H9 (cell line): ENCODE measurements at regions not wholly inside any gene's neighbourhood (a gene's known extent, or its start where the extent isn't known, plus 50 kb on each side); places are given as distances from the start of the nearest gene placed in this dataset.

ENCODE experiments used
- DNase-seq: peaks from one replicate; pipeline ENCODE4 v3.0.0-alpha.2; 2017
- H2AFZ ChIP-seq: one replicate; pipeline ENCODE4 v1.6.1; 2013; ENCODE audit warnings: mild to moderate bottlenecking, low read length, control low read depth, moderate library complexity
- H2AK5ac ChIP-seq: 2 replicates; pipeline ENCODE4 v1.6.1; 2013; ENCODE audit warnings: low read length, control low read depth, mixed read lengths; ENCODE audit not compliant: insufficient read length
- H2BK120ac ChIP-seq: one replicate; pipeline ENCODE4 v1.6.1; 2013; ENCODE audit warnings: low read depth, mild to moderate bottlenecking, low read length, control low read depth, inconsistent platforms; ENCODE audit not compliant: poor library complexity, severe bottlenecking
- H2BK12ac ChIP-seq: 2 replicates; pipeline ENCODE4 v1.6.1; 2013; ENCODE audit warnings: low read length, control low read depth, mixed read lengths, low read depth; ENCODE audit not compliant: insufficient read length
- H2BK15ac ChIP-seq: 2 replicates; pipeline ENCODE4 v1.6.1; 2013; ENCODE audit warnings: low read depth, low read length, control low read depth
- H2BK20ac ChIP-seq: one replicate; pipeline ENCODE4 v1.6.1; 2013; ENCODE audit warnings: low read depth, mild to moderate bottlenecking, low read length, control low read depth, inconsistent platforms; ENCODE audit not compliant: poor library complexity, severe bottlenecking
- H2BK5ac ChIP-seq: 2 replicates; pipeline ENCODE4 v1.6.1; 2013; ENCODE audit warnings: low read length, control low read depth, mixed read lengths; ENCODE audit not compliant: insufficient read length
- H3K14ac ChIP-seq: 2 replicates; pipeline ENCODE4 v1.6.1; 2013; ENCODE audit warnings: low read length, control low read depth; ENCODE audit not compliant: insufficient read depth
- H3K18ac ChIP-seq: 2 replicates; pipeline ENCODE4 v1.6.1; 2013; ENCODE audit warnings: low read depth, mild to moderate bottlenecking, mixed read lengths, low read length, control low read depth; ENCODE audit not compliant: insufficient read length
- H3K23ac ChIP-seq: 2 replicates; pipeline ENCODE4 v1.6.1; 2013; ENCODE audit warnings: low read length, control low read depth, mixed read lengths, low read depth; ENCODE audit not compliant: insufficient read length
- H3K23me2 ChIP-seq: 2 replicates; pipeline ENCODE4 v1.6.1; 2013; ENCODE audit warnings: low read depth, mild to moderate bottlenecking, mixed read lengths, low read length, control low read depth; ENCODE audit not compliant: insufficient read length, poor library complexity, severe bottlenecking
- H3K27ac ChIP-seq: 2 replicates; pipeline ENCODE4 v1.5.1; 2013; ENCODE audit warnings: low read length, control low read depth, mixed read lengths, low read depth; ENCODE audit not compliant: insufficient read length
- H3K27me3 ChIP-seq: 2 replicates; pipeline ENCODE4 v1.6.1; 2013; ENCODE audit warnings: low read length, control low read depth, inconsistent platforms; ENCODE audit not compliant: insufficient read depth
- H3K4ac ChIP-seq: 2 replicates; pipeline ENCODE4 v1.6.1; 2013; ENCODE audit warnings: low read depth, mild to moderate bottlenecking, control low read depth, inconsistent platforms, low read length, moderate library complexity
- H3K4me1 ChIP-seq: 2 replicates; pipeline ENCODE4 v1.6.1; 2013; ENCODE audit warnings: low read length, control low read depth, inconsistent platforms; ENCODE audit not compliant: insufficient read depth
- H3K4me2 ChIP-seq: 2 replicates; pipeline ENCODE4 v1.6.1; 2013; ENCODE audit warnings: low read length, control low read depth, mixed read lengths; ENCODE audit not compliant: insufficient read length, insufficient read depth
- H3K56ac ChIP-seq: 2 replicates; pipeline ENCODE4 v1.6.1; 2013; ENCODE audit warnings: low read depth, mild to moderate bottlenecking, mixed read lengths, low read length, control low read depth; ENCODE audit not compliant: insufficient read length
- H3K79me1 ChIP-seq: 2 replicates; pipeline ENCODE4 v1.6.1; 2013; ENCODE audit warnings: low read depth, mild to moderate bottlenecking, moderate library complexity, low read length, control low read depth, inconsistent platforms; ENCODE audit not compliant: insufficient read depth, poor library complexity, severe bottlenecking
- H3K79me2 ChIP-seq: 2 replicates; pipeline ENCODE4 v1.6.1; 2013; ENCODE audit warnings: low read length, control low read depth, inconsistent platforms; ENCODE audit not compliant: insufficient read depth
- H3K9ac ChIP-seq: 2 replicates; pipeline ENCODE4 v1.6.1; 2013; ENCODE audit warnings: low read length, control low read depth, mixed read lengths; ENCODE audit not compliant: insufficient read length; ENCODE audit errors: extremely low read depth
- H3K9me3 ChIP-seq: one replicate; pipeline ENCODE4 v1.6.1; 2013; ENCODE audit warnings: low read depth, low read length, inconsistent platforms; ENCODE audit not compliant: control insufficient read depth
- H3T11ph ChIP-seq: one replicate; pipeline ENCODE4 v1.6.1; 2013; ENCODE audit warnings: mild to moderate bottlenecking, low read length, control low read depth, inconsistent platforms
- H4K20me1 ChIP-seq: one replicate; pipeline ENCODE4 v1.6.1; 2013; ENCODE audit not compliant: control insufficient read depth, insufficient read length, insufficient read depth
- H4K5ac ChIP-seq: 2 replicates; pipeline ENCODE4 v1.6.1; 2013; ENCODE audit warnings: low read depth, mild to moderate bottlenecking, mixed read lengths, low read length, control low read depth; ENCODE audit not compliant: insufficient read length
- H4K8ac ChIP-seq: replicated peaks from 2 replicates; pipeline ENCODE4 v1.6.1; 2013; ENCODE audit warnings: low read length, control low read depth, mixed read lengths, low read depth; ENCODE audit not compliant: insufficient read length
- H4K91ac ChIP-seq: 2 replicates; pipeline ENCODE4 v1.6.1; 2013; ENCODE audit warnings: low read depth, mild to moderate bottlenecking, moderate library complexity, mixed read lengths, low read length, control low read depth; ENCODE audit not compliant: insufficient read length
- H3K27ac Mint-ChIP-seq, 3 experiments: 2 replicates in 2 of 3; 3 replicates in 1 of 3; pipeline ENCODE4 v1.8.0; 2020 to 2021; ENCODE audit warnings: mixed read lengths in 3 of 3, mild to moderate bottlenecking in 1 of 3, moderate library complexity in 1 of 3
- H3K27me3 Mint-ChIP-seq: 2 replicates; pipeline ENCODE4 v1.8.0; 2021; ENCODE audit warnings: low read depth, mild to moderate bottlenecking, moderate library complexity, mixed read lengths
- H3K36me3 Mint-ChIP-seq, 3 experiments: 2 replicates in 2 of 3; 3 replicates in 1 of 3; pipeline ENCODE4 v1.8.0; 2020 to 2021; ENCODE audit warnings: low read depth in 3 of 3, mixed read lengths in 3 of 3; ENCODE audit not compliant: insufficient read depth in 1 of 3
- H3K4me1 Mint-ChIP-seq, 2 experiments: 2 replicates each; pipeline ENCODE4 v1.8.0; 2020; ENCODE audit warnings: mixed read lengths in 2 of 2
- H3K4me3 Mint-ChIP-seq, 2 experiments: 2 replicates in 1 of 2; 3 replicates in 1 of 2; pipeline ENCODE4 v1.8.0; 2020 to 2021; ENCODE audit warnings: mild to moderate bottlenecking in 2 of 2, mixed read lengths in 2 of 2, moderate library complexity in 1 of 2
- H3K9me3 Mint-ChIP-seq, 2 experiments: 2 replicates in 1 of 2; 3 replicates in 1 of 2; pipeline ENCODE4 v1.8.0; 2020; ENCODE audit warnings: mild to moderate bottlenecking in 2 of 2, mixed read lengths in 2 of 2, moderate library complexity in 1 of 2
- WGBS: extraction: QIAGEN DNeasy Blood & Tissue Kit; methylation state at CpG from one replicate; pipeline ENCODE4 v1.1.7; 2013; ENCODE audit warnings: missing lambda C conversion rate, low lambda C conversion rate, mixed read lengths; ENCODE audit not compliant: insufficient read length; ENCODE audit errors: extremely low coverage; 5-methylcytosine and 5-hydroxymethylcytosine counted together
- TF ChIP-seq, protein P1 (sequence below): fragments of 200-600 bp; sonication (generic); conservative IDR thresholded peaks from 3 replicates; pipeline ENCODE4 v1.8.0; 2021; ENCODE audit warnings: antibody characterized with exemption, mild to moderate bottlenecking

DNA sequence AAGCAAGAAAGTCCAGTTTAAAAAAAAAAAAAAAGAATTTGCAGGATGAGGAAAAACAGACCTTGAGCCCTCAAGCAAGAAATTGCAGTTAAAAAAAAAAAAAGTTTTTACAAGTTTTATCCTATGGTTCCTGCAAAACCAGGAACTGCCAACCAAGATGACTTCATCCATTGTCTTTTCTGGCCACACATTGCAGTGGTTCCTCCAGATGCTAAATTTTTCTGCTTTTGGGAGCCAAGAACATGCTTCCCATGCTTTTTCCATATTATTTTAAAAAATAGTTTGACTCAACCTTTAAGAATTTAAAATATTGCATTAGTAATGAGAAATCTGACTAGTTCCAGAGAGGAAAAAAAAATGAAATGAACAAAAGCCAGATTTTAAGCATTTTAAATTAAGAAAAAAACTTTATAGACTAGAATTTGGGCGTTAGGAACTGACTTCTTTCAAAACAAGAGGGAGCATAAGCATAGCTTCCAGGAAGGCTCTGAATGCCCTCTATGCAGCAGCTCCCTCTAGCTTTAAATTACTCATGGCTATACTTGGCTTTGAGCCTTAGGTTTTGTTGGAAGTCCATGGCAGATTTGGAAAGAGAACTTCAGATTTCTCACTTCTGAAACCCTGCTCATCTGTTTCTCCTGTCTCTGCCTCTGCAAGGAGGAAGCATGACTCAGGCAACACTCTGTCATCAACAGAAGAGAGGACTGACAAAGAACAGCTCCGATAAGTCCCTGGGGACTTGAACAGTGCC, 124.5 kb downstream of the GPR65 start:
- Histone ChIP-seq H4K8ac (no peak overlapping the region), H3K56ac (no peak overlapping the region), H3K18ac (no peak overlapping the region), H3K4me1 (no peaks in the 10 kb centered on the region), H2AK5ac (no peak overlapping the region), H2AFZ (no peak overlapping the region), H3K23me2 (no peaks in the 10 kb centered on the region), H3K23ac (no peak overlapping the region), H2BK15ac (no peak overlapping the region), H3T11ph (no peak overlapping the region), H3K4ac (no peak overlapping the region), H4K20me1 (no peaks in the 10 kb centered on the region), H3K9ac (no peak overlapping the region), H4K5ac (no peak overlapping the region), H3K79me2 (no peaks in the 10 kb centered on the region), H2BK20ac (no peak overlapping the region), H2BK5ac (no peak overlapping the region), H3K27ac (no peak overlapping the region), H3K14ac (no peak overlapping the region), H2BK12ac (no peak overlapping the region), H3K4me2 (no peak overlapping the region), H3K9me3 (no peaks in the 10 kb centered on the region), H2BK120ac (no peak overlapping the region), H4K91ac (no peak overlapping the region), H3K27me3 (no peaks in the 10 kb centered on the region), H3K79me1 (no peaks in the 10 kb centered on the region)
- no CpG with 5 or more reads among the region's 2 CpGs for WGBS
- no peak for DNase-seq
- Mint-ChIP-seq H3K27ac (no peak overlapping the region), H3K27me3 (no peaks in the 10 kb centered on the region; the same call in none of the 2 replicates), H3K4me1 (no peaks in the 10 kb centered on the region), H3K9me3 (peaks cover 3 to 16% of the 10 kb centered on the region in 2 experiments; a peak in 4 of 5 replicates), H3K4me3 (no peak overlapping the region), H3K36me3 (no peaks in the 10 kb centered on the region)
- TF ChIP-seq, protein P1, sequence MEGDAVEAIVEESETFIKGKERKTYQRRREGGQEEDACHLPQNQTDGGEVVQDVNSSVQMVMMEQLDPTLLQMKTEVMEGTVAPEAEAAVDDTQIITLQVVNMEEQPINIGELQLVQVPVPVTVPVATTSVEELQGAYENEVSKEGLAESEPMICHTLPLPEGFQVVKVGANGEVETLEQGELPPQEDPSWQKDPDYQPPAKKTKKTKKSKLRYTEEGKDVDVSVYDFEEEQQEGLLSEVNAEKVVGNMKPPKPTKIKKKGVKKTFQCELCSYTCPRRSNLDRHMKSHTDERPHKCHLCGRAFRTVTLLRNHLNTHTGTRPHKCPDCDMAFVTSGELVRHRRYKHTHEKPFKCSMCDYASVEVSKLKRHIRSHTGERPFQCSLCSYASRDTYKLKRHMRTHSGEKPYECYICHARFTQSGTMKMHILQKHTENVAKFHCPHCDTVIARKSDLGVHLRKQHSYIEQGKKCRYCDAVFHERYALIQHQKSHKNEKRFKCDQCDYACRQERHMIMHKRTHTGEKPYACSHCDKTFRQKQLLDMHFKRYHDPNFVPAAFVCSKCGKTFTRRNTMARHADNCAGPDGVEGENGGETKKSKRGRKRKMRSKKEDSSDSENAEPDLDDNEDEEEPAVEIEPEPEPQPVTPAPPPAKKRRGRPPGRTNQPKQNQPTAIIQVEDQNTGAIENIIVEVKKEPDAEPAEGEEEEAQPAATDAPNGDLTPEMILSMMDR = 0 out of 3 replicates have a peak, but pooled peaks have one; percentile 29
